IPS DF 19.7 (cell line): ENCODE measurements at regions not wholly inside any gene's neighbourhood (a gene's known extent, or its start where the extent isn't known, plus 50 kb on each side); places are given as distances from the start of the nearest gene placed in this dataset.
"Not testable (repeated sequence)": the region's sequence is repeated elsewhere in the genome, so short reads cannot be mapped to it uniquely, and the experiment has no call there.

ENCODE experiments used
- DNase-seq: peaks from one replicate; pipeline ENCODE4 v3.0.0-alpha.2; 2013; ENCODE audit warnings: low read depth, low spot score

DNA sequence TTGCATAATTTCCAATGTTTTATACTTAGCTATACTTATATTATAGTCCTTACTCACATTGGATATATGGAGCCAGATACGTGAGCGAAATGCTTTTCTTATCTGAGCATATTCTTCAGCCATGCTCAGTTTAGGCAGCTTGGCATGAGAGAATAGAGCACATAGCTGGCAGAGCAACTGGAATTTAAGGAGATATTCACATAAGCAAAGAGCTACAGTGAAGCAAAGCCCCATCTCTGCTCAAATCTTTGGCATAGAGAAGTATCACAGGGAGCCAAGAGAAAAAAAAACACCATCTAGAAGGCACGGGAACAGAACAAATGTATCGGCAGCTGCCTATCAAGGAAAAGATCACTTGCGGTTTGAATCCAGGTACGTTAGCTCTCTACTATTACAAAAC, 734.2 kb upstream of the KIF2B start:
- DNase-seq = no peak

DNA sequence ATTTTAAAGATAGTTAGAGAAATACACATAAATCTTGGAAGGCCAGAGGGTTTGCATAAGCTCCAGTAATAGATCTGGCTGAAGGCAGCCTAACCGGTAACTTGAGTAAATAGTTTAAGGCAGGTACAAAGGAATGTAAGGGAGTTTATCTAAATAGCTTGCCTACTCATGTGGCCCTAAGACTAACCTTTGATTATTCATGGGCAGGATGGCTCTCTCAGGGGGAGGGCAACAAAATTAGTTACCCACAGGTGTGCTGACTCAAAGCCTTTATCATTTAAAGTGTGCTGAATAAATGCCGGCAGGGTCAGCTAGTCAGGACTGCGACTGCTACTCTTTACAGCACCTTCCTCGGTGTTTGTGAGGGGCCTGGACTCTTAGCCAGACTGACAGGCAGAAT, 761.3 kb upstream of the KIF2B start:
- DNase-seq = peak; percentile 85

DNA sequence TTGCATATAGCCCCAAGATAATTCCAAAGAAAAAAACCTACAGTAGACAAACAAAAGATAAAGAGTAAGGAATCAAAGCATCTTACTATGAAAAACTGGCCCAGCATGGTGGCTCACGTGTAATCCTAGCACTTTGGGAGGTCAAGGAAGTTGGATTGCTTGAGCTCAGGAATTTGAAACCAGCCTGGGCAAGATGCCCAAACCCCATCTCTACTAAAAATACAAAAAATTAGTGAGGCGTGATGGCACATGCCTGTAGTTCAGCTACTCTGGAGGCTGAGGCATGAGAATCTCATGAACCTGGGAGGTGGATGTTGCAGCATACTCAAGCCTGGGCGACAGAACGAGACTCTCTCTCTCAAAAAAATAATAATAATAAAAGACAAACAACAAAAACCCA, 764.7 kb upstream of the KIF2B start:
- no peak for DNase-seq

DNA sequence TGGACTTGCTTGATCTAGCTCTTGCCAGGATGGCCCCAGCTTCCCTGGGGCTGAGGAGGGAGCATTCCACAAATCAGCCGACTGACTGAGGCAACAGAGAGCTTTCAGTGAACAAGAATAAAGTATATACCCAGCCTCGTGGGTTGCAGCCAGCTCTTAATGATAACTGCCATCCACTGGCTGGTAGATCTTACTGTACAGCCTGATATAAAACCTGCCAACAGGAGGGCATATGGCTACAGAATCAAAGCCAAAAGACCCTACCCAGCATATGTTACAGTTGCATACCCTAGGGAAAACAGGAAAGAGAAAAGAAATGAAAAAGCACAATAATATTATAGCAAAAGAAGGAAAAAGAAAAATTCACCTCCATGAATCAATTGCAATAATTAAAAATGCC, 775.9 kb upstream of the KIF2B start:
- DNase-seq = no peak

DNA sequence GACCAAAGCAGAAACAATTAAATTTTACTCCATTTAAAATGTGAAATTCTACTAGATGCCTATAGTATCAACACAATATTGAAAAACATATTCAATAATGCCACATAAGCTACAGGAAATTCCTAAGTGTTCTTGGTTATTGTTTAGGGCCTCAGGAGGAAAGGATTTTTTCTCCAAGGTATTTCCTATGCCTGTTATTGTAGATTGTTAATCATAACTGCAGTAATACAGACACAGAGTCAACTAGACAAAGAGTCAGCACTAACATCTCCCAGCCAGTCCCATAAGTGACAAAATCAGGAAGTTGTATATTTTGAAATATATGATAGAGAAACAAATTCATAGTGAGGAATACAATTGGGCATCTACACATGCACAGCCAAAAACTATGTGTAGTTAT, 782.7 kb upstream of the KIF2B start:
- DNase-seq = no peak

DNA sequence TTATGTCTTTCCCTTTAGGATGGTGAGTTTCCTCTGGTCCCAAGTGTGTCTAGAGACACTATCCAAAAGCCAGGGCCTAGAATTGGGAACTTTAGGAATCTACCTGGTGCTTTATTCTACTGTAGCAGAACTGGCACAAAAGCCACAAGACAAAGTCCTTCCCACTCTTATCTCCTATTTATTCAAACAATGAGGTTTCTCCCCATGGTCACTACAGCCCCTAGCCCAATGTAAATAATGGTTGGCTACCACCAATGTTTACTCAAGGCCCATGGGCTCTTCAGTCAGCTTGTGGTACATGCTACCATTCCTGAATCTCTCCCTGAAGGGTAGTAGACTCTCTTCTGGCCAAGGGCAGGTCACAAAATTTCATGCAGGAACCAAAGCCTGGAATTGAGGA, 789.4 kb upstream of the KIF2B start:
- no peak for DNase-seq

DNA sequence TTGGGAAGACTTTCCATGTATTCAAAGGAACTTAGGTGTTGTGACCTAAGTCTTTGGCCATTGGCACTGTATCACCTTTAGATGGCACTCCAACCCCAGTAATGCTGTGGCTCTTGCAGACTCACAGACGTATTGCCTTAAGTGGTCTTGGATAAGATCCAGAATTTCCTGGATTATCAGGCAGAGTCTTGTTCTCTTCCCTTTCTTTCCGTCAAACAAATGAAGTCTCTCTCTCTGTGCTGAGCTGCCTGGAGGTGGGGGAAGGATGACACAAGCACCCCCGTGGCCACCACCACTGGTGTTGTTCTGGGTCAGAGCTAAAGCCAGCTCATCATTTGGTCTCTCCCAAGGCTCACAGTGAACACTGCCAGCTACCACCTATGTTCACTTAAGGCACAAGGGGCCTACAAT, 789.9 kb upstream of the KIF2B start:
- DNase-seq = peak; percentile 82

DNA sequence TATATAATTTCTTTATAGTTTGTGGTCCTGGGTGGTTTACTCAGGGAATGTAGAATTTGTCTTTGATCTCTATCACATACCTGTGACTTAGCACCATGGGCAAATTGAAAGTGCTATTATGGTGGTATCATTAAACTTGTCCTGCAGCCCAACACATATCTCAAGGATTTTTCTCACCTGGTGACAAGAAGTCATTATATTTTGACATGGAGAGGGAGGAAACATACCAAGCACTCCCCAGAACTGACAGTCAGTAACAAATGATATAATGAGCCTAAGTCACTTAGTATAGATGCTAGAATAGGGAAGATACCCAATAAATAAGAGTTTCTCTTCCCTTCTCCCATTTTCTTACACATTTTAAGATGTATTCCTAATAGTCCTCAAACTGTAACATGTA, 805.5 kb upstream of the KIF2B start:
- no peak for DNase-seq

DNA sequence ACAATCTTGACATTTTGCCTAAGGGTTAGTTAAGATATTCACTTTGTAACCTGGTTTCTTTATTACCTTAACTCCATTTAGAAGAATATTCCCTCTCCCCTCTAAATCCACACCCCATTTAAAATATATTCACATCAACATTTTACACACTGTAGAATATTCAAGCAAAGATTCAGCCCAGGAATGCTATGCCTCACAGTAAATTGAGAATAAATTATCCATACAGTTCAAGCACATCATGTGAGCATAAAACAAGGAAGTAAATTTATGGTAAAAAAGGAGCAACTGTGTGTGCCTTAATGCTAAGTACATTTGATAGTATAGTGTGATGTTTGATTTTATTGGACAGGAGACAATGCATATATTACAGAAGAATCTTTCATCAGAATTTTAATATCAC, 806.6 kb upstream of the KIF2B start:
- no peak for DNase-seq

DNA sequence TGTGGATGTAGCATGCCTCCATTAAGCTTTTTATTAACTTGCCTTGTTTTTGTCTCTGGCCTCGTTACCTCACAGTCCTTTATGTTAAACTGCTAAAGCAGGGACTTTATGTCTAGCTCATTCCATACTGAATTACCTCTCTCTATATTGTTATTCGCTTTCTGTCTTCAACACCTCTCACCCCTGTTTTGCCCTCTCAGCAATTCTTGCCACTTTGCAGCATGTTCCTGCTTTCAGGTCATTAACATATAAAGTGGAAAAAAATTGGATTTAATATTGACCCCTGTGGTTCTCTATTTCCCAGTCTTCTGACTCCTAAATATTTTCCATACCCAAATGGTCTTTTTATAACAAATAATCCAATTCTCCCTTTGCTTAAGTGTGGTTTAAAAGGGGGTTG, 810.4 kb upstream of the KIF2B start:
- DNase-seq = no peak

DNA sequence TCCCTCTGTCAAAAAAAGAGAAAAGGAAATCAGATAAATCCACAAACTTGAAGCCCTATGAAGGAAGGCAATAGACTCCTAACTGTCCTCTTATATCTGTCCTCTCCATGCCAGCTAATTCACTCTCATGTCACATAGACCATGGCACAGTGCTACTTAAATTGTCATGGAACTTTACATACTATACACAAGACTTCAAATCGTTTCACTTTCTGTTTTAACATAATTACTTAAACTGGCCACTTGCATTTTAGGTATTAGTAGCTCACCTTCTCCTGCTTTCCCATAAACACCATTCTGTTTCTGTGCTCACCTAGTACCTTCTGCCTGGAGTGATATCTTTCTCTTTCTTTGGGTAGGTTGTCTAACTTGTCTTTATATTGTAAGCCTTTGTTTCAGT, 816.7 kb upstream of the KIF2B start:
- no peak for DNase-seq

DNA sequence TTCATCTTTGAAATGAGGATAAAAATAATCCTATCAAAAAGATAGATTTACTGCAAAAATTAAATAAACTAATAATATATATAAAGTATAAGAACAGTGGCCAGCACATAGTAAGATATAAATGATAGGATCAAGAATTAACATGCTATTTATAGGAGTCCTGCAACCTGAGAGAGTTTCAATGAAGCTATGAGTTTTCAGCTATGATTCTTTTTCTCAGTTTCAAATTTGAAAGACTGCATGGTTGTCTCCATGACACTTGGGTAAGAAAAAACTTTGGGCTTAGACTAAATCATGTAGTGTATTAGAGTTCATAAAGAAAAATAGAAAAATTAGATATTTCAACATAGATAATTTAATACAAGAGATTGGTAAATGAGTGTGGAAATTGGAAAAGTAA, 817.8 kb upstream of the KIF2B start:
- DNase-seq = no peak

DNA sequence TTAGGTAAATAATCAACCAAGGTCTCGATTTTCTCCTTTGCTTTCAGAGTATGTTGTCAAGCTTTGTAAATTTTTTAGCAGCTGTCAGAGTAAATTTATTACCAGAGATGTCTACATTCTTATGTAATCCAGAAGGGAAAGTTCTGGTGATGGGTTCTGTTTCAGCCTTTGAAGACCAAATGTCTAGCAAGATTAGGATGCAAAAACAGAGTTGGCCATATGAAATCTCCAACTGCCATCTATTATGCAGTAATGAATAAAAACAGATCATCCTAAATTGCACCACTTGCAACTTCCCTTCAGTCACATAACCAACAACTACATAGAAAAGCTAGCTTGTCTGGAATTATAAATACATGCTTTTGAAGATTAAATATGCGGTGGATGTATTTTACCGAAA, 826.8 kb upstream of the KIF2B start:
- no peak for DNase-seq

DNA sequence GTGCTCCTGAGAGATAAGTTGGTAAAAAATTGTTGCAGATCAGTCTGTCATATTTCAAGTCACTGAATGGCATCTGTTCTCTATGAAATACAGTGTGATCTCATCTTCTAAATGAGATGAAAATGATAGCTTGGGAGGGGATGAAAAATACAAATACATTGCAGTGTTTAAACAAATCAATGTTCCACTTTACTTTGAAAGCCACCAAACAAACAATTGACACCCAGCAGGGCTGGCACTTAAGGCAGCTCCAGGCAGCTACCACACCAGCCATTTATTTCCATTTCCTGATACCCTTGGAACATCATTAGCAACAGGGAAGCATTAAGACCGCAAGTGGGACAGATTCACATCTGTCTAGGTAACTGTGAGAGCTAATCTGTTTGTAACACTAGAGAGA, 827.6 kb upstream of the KIF2B start:
- no peak for DNase-seq

DNA sequence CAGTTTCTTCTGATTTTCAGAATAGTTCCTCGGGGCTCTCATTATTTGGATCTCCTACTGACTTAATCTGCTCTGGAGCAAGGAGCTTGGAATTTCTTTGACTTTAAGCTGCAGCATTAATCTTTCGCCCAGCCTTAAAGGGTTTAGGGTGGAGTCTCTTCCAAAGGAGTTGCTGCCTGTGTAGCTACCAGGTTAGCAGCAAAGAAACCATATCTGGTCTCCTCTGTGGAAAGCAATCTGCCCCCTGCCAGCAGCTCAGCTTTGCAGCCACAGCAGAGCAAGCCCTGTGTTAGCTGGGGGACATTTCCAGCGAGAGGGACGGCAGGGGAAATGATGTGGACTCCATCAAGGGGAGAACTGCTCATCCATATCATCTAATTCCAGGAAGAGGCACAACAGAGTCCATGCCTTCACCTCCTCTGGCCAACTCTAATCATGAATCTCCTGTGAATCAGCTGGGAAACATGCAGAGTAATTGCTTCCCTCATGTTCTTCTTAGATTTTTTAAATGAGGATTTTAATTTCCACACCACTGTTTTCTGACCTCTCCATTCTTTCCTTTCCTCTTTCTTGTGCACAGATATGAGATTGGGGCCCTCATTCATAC, 827.6 kb upstream of the CA10 start:
- DNase-seq = no peak

DNA sequence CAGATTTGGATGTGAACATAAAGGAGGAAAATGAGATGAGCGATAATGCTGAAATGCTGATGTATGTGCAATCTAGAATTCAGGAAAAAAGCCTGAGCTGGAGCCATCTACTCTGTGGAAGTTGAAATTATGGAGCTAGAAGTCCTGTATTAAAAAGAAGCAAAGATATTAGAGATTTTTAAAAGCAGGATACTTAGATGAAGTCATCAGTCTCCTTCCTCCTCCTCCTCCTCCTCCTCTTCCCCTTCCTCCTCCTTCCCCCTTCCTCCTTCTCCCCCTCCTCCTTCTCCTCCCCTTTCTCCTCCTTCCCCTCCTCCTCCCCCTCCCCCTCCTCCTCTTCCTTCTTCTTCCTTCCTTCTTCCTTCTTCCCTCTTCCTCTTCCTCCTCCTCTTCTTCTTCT, 823.8 kb upstream of the CA10 start:
- no peak for DNase-seq

DNA sequence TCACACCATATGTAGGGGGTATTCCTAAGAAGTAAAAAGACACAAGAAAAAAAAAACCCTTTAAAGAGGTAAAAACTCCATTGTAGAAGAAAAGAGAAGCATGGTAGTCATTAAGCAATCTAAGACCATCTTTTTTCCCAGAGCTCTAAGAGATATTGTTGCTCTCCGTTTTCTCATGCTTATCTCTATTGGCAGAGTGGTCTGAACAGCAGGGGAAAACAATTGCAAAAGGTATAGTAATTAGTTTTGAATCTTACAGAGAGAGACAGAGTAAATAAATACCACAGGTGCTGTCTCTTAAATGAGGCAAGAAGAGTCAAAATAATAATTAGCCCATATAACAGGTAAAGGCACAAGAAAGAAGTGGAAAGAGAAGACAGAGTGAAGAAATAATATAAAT, 821.4 kb upstream of the CA10 start:
- DNase-seq = no peak

DNA sequence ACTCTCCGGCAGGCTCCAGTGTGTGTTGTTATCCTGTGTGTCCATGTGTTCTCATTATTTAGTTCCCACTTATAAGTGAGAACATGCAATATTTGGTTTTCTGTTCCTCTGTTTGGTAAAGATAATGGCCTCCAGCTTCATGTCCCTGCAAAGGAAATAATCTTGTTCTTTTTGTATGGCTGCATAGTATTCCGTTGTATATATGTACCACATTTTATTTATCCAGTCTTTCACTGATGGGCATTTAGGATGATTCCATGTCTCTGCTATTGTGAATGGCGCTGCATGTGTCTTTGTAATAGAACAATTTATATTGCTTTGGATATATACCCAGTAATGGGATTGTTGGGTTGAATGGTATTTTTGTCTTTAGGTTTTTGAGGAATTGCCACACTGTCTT, 807.3 kb upstream of the CA10 start:
- DNase-seq = no peak

DNA sequence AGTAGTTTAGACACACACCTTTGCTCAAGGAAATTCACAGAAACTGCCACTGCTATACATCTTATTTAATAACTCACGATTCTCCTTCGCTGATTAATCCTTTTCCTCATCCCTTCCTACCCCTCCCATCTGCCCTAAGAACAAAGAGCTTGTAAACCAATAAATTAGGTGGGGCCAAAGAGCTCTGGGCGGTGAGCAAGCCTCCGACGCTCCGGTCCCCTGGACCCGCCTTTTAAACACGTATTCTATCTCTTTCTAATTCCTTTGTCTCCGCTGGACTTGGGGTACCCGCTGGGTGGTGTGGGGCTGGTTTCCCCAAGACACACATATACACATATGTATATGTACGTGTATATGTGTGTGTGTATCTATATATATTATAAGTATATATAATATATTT, 803.2 kb upstream of the CA10 start:
- DNase-seq = not testable (repeated sequence)

DNA sequence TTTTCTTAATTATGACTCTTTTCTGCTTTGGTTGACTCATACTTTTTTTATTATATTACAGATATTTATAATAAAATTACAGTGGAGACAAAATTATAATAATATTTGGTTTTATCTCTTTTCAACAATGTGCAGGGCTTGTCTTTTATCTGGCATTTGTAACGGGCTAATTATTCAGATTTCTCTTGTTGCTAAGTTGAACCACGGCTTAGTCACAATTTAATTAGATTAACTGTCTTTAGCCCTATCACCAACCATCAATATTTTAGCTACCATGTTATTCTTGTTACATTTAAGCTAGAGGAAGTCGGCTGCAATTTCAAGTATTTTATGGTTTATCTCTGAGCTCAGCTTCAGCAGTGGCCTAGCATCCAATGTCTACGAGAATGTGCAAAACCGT, 798.9 kb upstream of the CA10 start:
- DNase-seq = no peak

DNA sequence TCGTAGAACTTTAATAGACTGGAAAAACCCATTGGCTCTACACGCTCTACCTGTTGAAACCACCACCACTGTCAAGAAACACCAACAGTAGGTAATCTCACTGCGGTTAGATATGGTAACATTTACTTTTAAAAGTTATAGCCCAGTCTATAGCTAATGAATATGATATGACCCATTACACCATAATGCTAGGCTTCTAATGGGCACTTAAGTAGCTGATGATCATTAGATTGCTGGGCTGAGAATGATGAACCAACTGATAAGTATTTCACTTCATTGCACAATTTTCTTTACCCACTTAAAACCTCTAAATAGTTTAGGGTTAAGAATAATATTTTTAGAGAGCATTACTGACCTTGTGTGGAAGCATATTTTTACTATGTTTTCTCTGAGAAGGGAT, 788.9 kb upstream of the CA10 start:
- DNase-seq = no peak

DNA sequence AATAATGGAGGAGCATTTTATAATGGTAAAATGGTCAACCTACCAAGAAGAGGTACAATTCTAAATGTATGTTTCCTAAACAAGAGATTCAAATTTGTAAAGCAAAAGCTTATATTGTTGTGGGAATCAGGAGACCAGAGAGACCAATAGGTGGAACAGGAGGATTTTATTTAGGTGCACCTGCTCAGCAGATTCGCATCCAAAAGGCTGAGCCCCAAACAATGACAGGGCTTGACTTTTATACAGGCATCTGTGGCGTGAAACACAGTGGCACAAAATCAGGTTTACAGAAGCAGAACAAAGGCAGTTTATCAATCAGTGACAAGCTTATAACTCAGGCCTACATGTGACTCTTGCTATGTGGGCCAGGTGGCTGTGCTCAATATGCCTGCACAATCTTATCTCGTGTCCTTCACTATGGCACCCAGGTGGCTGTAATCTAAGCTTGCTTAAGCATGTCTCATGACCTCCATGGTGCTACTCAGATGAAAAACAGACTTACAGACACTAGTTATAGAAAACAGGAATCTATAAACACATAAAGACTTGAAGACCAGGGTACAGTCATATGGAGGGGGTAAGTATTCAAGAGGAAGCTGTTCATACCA, 780.2 kb upstream of the CA10 start:
- DNase-seq = no peak

DNA sequence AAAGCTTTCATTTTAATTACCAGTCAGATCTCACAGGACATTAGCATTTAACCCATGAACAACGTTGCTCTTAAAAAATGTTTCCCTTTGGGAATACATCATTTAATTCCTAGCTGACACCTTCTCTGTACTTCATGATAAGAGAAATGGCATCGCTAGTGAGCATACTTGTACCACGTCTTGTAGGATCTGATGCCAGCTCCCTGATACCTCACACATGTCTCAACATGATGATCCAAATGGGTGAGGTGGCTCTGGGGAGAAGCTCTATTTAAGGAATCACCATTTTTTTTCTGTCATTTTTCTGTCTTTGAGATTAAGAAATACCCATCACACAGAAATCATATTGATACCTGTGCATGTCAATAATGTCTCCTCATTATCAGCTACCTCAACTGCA, 772.1 kb upstream of the CA10 start:
- DNase-seq = no peak

DNA sequence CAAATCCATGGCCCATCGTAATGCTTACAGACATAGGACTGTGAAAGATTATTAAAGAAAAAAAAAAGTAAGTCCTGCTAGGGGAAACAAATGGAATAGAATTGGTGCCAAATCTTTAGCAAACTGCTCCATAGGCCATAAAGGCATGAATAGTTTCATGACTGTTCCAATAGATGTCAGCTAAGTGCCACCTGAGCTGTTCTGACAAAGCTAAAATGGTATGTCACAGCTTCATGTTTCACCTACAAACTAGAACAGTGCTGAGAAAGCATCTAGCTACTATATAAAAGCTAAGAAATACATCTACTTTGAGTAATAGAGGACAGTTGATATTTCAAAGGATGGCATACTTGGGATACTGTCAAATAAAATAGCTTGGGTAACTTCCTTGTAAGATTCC, 771.6 kb upstream of the CA10 start:
- DNase-seq = no peak
